Peyer's patch (tissue), 4 donors: ENCODE measurements at regions not wholly inside any gene's neighbourhood (a gene's known extent, or its start where the extent isn't known, plus 50 kb on each side); places are given as distances from the start of the nearest gene placed in this dataset.
A peak's percentile ranks its signal among the peaks of the same experiment; 100 is the strongest.

Source experiments
- DNase-seq, 3 donors: peaks; one replicate each; pipeline ENCODE4 v3.0.0-alpha.2; 2017 to 2019
- H3K27ac ChIP-seq, 4 donors: fragments of 200-600 bp; sonication (generic); one replicate each; pipeline ENCODE4 v1.5.1; 2016 to 2019
- H3K27me3 ChIP-seq, 2 donors: fragments of 200-600 bp; sonication (generic); one replicate each; pipeline ENCODE4 v1.5.1; 2019
- H3K36me3 ChIP-seq, 3 donors: fragments of 200-600 bp; sonication (generic); one replicate each; pipeline ENCODE4 v1.5.1; 2016 to 2019
- H3K4me1 ChIP-seq, 4 donors: fragments of 200-600 bp; sonication (generic); one replicate each; pipeline ENCODE4 v1.5.1; 2016 to 2019
- H3K4me3 ChIP-seq, 4 donors: fragments of 200-600 bp; sonication (generic); 1 replicate in 3 of 4; 2 replicates in 1 of 4; pipeline ENCODE4 v1.5.1; 2016 to 2019; ENCODE audit warnings: mild to moderate bottlenecking in 1 of 4
- H3K9me3 ChIP-seq, 4 donors: fragments of 200-600 bp; sonication (generic); one replicate each; pipeline ENCODE4 v1.5.1; 2016 to 2019; ENCODE audit warnings: mild to moderate bottlenecking in 1 of 4
- CTCF ChIP-seq, 6 experiments: fragments of 450-650 bp in 4 of 6; fragments of 200-600 bp in 2 of 6; sonication (generic) in 1 of 6; IDR thresholded peaks; one replicate each; pipeline ENCODE4 v1.5.1; 2017 to 2019; ENCODE audit warnings: antibody characterized with exemption in 6 of 6, mild to moderate bottlenecking in 3 of 6, moderate library complexity in 1 of 6
- POLR2A ChIP-seq, 2 donors: fragments of 450-650 bp; IDR thresholded peaks; one replicate each; pipeline ENCODE4 v1.5.1; 2017; ENCODE audit warnings: antibody characterized with exemption in 2 of 2, mild to moderate bottlenecking in 2 of 2, moderate library complexity in 2 of 2

- DNase-seq, result peak in 2 of 3 donors; percentile 34 to 42
- TF ChIP-seq POLR2A (IDR thresholded peaks at IDR 0.05), result no peak
- H3K36me3 ChIP-seq, result no peaks in the 10 kb centered on the region
- H3K9me3 ChIP-seq, result no peaks in the 10 kb centered on the region
- H3K4me3 ChIP-seq, result no peak overlapping the region
- H3K27me3 ChIP-seq, result no peaks in the 10 kb centered on the region
- H3K27ac ChIP-seq, result no peak overlapping the region
- H3K4me1 ChIP-seq, result no peaks in the 10 kb centered on the region
Observed at GRCh38 chr6:170174771-170175643, 115.9 kb downstream of the DLL1 start.

- TF ChIP-seq CTCF (IDR thresholded peaks at IDR 0.05) (no peak), POLR2A (IDR thresholded peaks at IDR 0.05) (no peak)
- Histone ChIP-seq H3K9me3 (no peaks in the 10 kb centered on the region), H3K36me3 (no peaks in the 10 kb centered on the region), H3K4me3 (no peak overlapping the region), H3K27ac (peak overlapping the region in 1 of 4 donors; percentile 17), H3K4me1 (no peaks in the 10 kb centered on the region), H3K27me3 (no peaks in the 10 kb centered on the region)
- peak in 1 of 3 donors; percentile 48 for DNase-seq
Observed at GRCh38 chr6:170174124-170174770, 116.6 kb downstream of the DLL1 start.

GRCh38 chr6:170173335-170173881, 117.5 kb downstream of the DLL1 start:
- no peak for TF ChIP-seq POLR2A (IDR thresholded peaks at IDR 0.05)
- no peak for TF ChIP-seq CTCF (IDR thresholded peaks at IDR 0.05)
- Histone ChIP-seq H3K27ac (no peak overlapping the region), H3K36me3 (no peaks in the 10 kb centered on the region), H3K9me3 (no peaks in the 10 kb centered on the region), H3K4me1 (no peaks in the 10 kb centered on the region), H3K27me3 (no peaks in the 10 kb centered on the region), H3K4me3 (no peak overlapping the region)
- DNase-seq, result no peak

GRCh38 chr6:170172825-170173256, 118.0 kb downstream of the DLL1 start:
- Histone ChIP-seq H3K4me1 (no peaks in the 10 kb centered on the region), H3K27me3 (no peaks in the 10 kb centered on the region), H3K4me3 (no peak overlapping the region), H3K9me3 (no peaks in the 10 kb centered on the region), H3K36me3 (no peaks in the 10 kb centered on the region), H3K27ac (no peak overlapping the region)
- TF ChIP-seq POLR2A (IDR thresholded peaks at IDR 0.05) (no peak), CTCF (IDR thresholded peaks at IDR 0.05) (no peak)
- DNase-seq, result peak in 1 of 3 donors; percentile 35

- Histone ChIP-seq H3K4me1 (no peaks in the 10 kb centered on the region), H3K36me3 (no peaks in the 10 kb centered on the region), H3K4me3 (no peak overlapping the region), H3K9me3 (no peaks in the 10 kb centered on the region), H3K27ac (no peak overlapping the region), H3K27me3 (no peaks in the 10 kb centered on the region)
- DNase-seq, result no peak
- TF ChIP-seq CTCF (IDR thresholded peaks at IDR 0.05), result no peak
- TF ChIP-seq POLR2A (IDR thresholded peaks at IDR 0.05), result no peak
Observed at GRCh38 chr6:170172392-170172791, 118.5 kb downstream of the DLL1 start.

- H3K9me3 ChIP-seq, result no peaks in the 10 kb centered on the region
- no peak for TF ChIP-seq CTCF (IDR thresholded peaks at IDR 0.05)
- no peak for TF ChIP-seq POLR2A (IDR thresholded peaks at IDR 0.05)
- H3K4me1 ChIP-seq, result no peaks in the 10 kb centered on the region
- H3K4me3 ChIP-seq, result no peak overlapping the region
- no peaks in the 10 kb centered on the region for H3K27me3 ChIP-seq
- H3K36me3 ChIP-seq, result no peaks in the 10 kb centered on the region
- H3K27ac ChIP-seq, result no peak overlapping the region
- peak in 1 of 3 donors; percentile 33 for DNase-seq
Observed at GRCh38 chr6:170167657-170168159, 123.2 kb downstream of the DLL1 start.
